H1 (cell line): ENCODE measurements at regions not wholly inside any gene's neighbourhood (a gene's known extent, or its start where the extent isn't known, plus 50 kb on each side); places are given as distances from the start of the nearest gene placed in this dataset.

Experiments
- CTCF ChIA-PET: fragments of 300-600 bp; sonication (Branson Sonifier 250); formaldehyde crosslinking; loops from one replicate; lab custom pipeline; 2021; ENCODE audit not compliant: partially characterized antibody; lab: Charles Lee
- POLR2A ChIA-PET: fragments of 300-600 bp; sonication (Branson Sonifier 250); formaldehyde crosslinking; loops from one replicate; lab custom pipeline; 2021; ENCODE audit warnings: inconsistent platforms; ENCODE audit not compliant: partially characterized antibody; lab: Charles Lee
- DNase-seq, 2 experiments: peaks; one replicate each; pipeline versions ENCODE4 v3.0.0 to v3.0.0-alpha.2; 2010 to 2022; ENCODE audit warnings: low spot score in 2 of 2, low read depth in 1 of 2, mixed read lengths in 1 of 2
- FAIRE-seq: peaks from 2 replicates; lab custom pipeline; 2011; peaks lifted over from hg19 to GRCh38; lab: Jason Lieb, UNC
- H2AFZ ChIP-seq: 2 replicates; pipeline ENCODE4 v1.8.1; 2012; ENCODE audit warnings: low read length, inconsistent platforms
- H2AK5ac ChIP-seq: 2 replicates; pipeline ENCODE4 v1.6.1; 2013; ENCODE audit warnings: low read depth, low read length
- H2BK120ac ChIP-seq: replicated peaks from 2 replicates; pipeline ENCODE3; 2013; ENCODE audit warnings: low read depth, low read length, inconsistent platforms
- H2BK12ac ChIP-seq: 2 replicates; pipeline ENCODE4 v1.6.1; 2013; ENCODE audit warnings: low read depth, low read length
- H2BK15ac ChIP-seq: 2 replicates; pipeline ENCODE4 v1.6.1; 2013; ENCODE audit warnings: low read length
- H2BK20ac ChIP-seq: 2 replicates; pipeline ENCODE4 v1.6.1; 2013; ENCODE audit warnings: low read length
- H2BK5ac ChIP-seq: 2 replicates; pipeline ENCODE4 v1.6.1; 2013; ENCODE audit warnings: low read depth, low read length
- H3K14ac ChIP-seq: 2 replicates; pipeline ENCODE4 v1.6.1; 2013; ENCODE audit warnings: inconsistent platforms; ENCODE audit not compliant: insufficient read length
- H3K18ac ChIP-seq: 2 replicates; pipeline ENCODE4 v1.6.1; 2013; ENCODE audit warnings: low read length; ENCODE audit errors: extremely low read depth
- H3K23ac ChIP-seq: 2 replicates; pipeline ENCODE4 v1.6.1; 2013; ENCODE audit warnings: inconsistent platforms; ENCODE audit not compliant: insufficient read length
- H3K23me2 ChIP-seq: 2 replicates; pipeline ENCODE4 v1.6.1; 2013; ENCODE audit warnings: low read depth, low read length
- H3K27ac ChIP-seq: 2 replicates; pipeline ENCODE4 v1.6.1; 2011; ENCODE audit warnings: low read depth, low read length, inconsistent platforms
- H3K27me3 ChIP-seq, 4 experiments: replicated peaks in 1 of 4; 1 replicate in 1 of 4; 2 replicates in 3 of 4; pipeline versions ENCODE4 v1.6.1 to v1.8.1; 2011 to 2013; ENCODE audit warnings: low read length in 3 of 4, mild to moderate bottlenecking in 3 of 4, inconsistent platforms in 2 of 4, mixed read lengths in 2 of 4, moderate library complexity in 1 of 4; ENCODE audit not compliant: control insufficient read depth in 3 of 4, insufficient read depth in 3 of 4; ENCODE audit errors: extremely low read depth in 1 of 4
- H3K36me3 ChIP-seq, 4 experiments: 2 replicates each; pipeline versions ENCODE4 v1.6.1 to v1.8.1; 2011 to 2013; ENCODE audit warnings: mild to moderate bottlenecking in 4 of 4, low read length in 3 of 4, moderate library complexity in 2 of 4, control low read depth in 1 of 4, inconsistent platforms in 1 of 4; ENCODE audit not compliant: insufficient read depth in 4 of 4, control insufficient read depth in 2 of 4
- H3K4ac ChIP-seq: replicated peaks from 2 replicates; pipeline ENCODE3; 2013; ENCODE audit warnings: low read length, low read depth, mixed read lengths, inconsistent platforms; ENCODE audit not compliant: insufficient read length
- H3K4me1 ChIP-seq, 4 experiments: replicated peaks in 1 of 4; 1 replicate in 1 of 4; 2 replicates in 3 of 4; pipeline versions ENCODE4 v1.6.1 to v1.8.1; 2011 to 2013; ENCODE audit warnings: low read length in 3 of 4, inconsistent platforms in 2 of 4, mixed read lengths in 1 of 4; ENCODE audit not compliant: insufficient read depth in 4 of 4, control insufficient read depth in 3 of 4
- H3K4me2 ChIP-seq, 2 experiments: 2 replicates each; pipeline versions ENCODE4 v1.6.1 to v1.8.1; 2011 to 2013; ENCODE audit warnings: low read depth in 2 of 2, low read length in 2 of 2, control low read depth in 1 of 2, inconsistent platforms in 1 of 2, mild to moderate bottlenecking in 1 of 2; ENCODE audit not compliant: insufficient read depth in 1 of 2
- H3K4me3 ChIP-seq, 4 experiments: fragments of 200-600, 300-600 bp in 1 of 4; sonication (generic), shearing (Covaris generic), sonication (Bioruptor Twin) in 1 of 4; 2 replicates each; pipeline versions ENCODE4 v1.5.1 to v1.8.1; 2011 to 2016; ENCODE audit warnings: low read length in 4 of 4, low read depth in 3 of 4, control low read depth in 2 of 4, inconsistent platforms in 2 of 4, mild to moderate bottlenecking in 2 of 4, mixed read lengths in 1 of 4, moderate library complexity in 1 of 4; ENCODE audit not compliant: insufficient read depth in 2 of 4; ENCODE audit errors: extremely low read depth in 1 of 4
- H3K56ac ChIP-seq: replicated peaks from 2 replicates; pipeline ENCODE3; 2013; ENCODE audit warnings: low read depth, mild to moderate bottlenecking, mixed read lengths, low read length, inconsistent platforms; ENCODE audit not compliant: insufficient read length
- H3K79me1 ChIP-seq: 2 replicates; pipeline ENCODE4 v1.6.1; 2013; ENCODE audit warnings: low read depth, low read length, control low read depth
- H3K79me2 ChIP-seq, 2 experiments: 2 replicates each; pipeline versions ENCODE4 v1.6.1 to v1.8.1; 2012 to 2013; ENCODE audit warnings: low read length in 2 of 2, mild to moderate bottlenecking in 2 of 2, inconsistent platforms in 1 of 2; ENCODE audit not compliant: insufficient read depth in 2 of 2, control insufficient read depth in 1 of 2
- H3K9ac ChIP-seq, 4 experiments: replicated peaks in 1 of 4; 1 replicate in 1 of 4; 2 replicates in 3 of 4; pipeline versions ENCODE4 v1.6.1 to v1.8.1; 2011 to 2013; ENCODE audit warnings: low read depth in 3 of 4, low read length in 3 of 4, control low read depth in 2 of 4, mild to moderate bottlenecking in 2 of 4, moderate library complexity in 2 of 4, inconsistent platforms in 1 of 4; ENCODE audit errors: extremely low read depth in 1 of 4
- H3K9me3 ChIP-seq, 2 experiments: 2 replicates each; pipeline versions ENCODE4 v1.6.1 to v1.8.1; 2012 to 2013; ENCODE audit warnings: mild to moderate bottlenecking in 2 of 2, moderate library complexity in 2 of 2, control low read depth in 1 of 2, inconsistent platforms in 1 of 2, low read depth in 1 of 2, low read length in 1 of 2, mixed read lengths in 1 of 2; ENCODE audit not compliant: insufficient read depth in 2 of 2
- H4K20me1 ChIP-seq, 2 experiments: replicated peaks in 1 of 2; 2 replicates each; pipeline versions ENCODE3 to v1.8.1; 2011 to 2013; ENCODE audit warnings: inconsistent platforms in 2 of 2, low read length in 2 of 2, mild to moderate bottlenecking in 1 of 2; ENCODE audit not compliant: insufficient read depth in 2 of 2, control insufficient read depth in 1 of 2
- H4K5ac ChIP-seq: 2 replicates; pipeline ENCODE4 v1.6.1; 2013; ENCODE audit warnings: low read length, low read depth, mixed read lengths, inconsistent platforms; ENCODE audit not compliant: insufficient read length
- H4K8ac ChIP-seq: 2 replicates; pipeline ENCODE4 v1.8.0; 2013; ENCODE audit warnings: mild to moderate bottlenecking, moderate library complexity, low read length, inconsistent platforms; ENCODE audit not compliant: insufficient read depth; ENCODE audit errors: extremely low read depth
- H4K91ac ChIP-seq: replicated peaks from 2 replicates; pipeline ENCODE3; 2013; ENCODE audit warnings: low read length, mixed read lengths, inconsistent platforms; ENCODE audit not compliant: insufficient read length
- CBX5 ChIP-seq: fragments of 300-800, 300-1000 bp; sonication (generic); IDR thresholded peaks from 2 replicates; pipeline ENCODE4 v1.7.1; 2016; ENCODE audit warnings: antibody characterized with exemption, low read length, low read depth
- EZH2 ChIP-seq: fragments of 200-600 bp; sonication (generic); IDR thresholded peaks from 2 replicates; pipeline ENCODE4 v1.7.1; 2012; ENCODE audit warnings: low read depth, mild to moderate bottlenecking, moderate library complexity, low read length, inconsistent platforms; ENCODE audit not compliant: severe bottlenecking
- JUND ChIP-seq: IDR thresholded peaks from 2 replicates; pipeline ENCODE4 v1.6.1; 2011; ENCODE audit warnings: mild to moderate bottlenecking, improper control_type of control experiment, low read length
- RXRA ChIP-seq: IDR thresholded peaks from 2 replicates; pipeline ENCODE4 v1.6.1; 2011; ENCODE audit warnings: low read depth, mild to moderate bottlenecking, low read length, moderate library complexity; ENCODE audit not compliant: insufficient read depth
- SAP30 ChIP-seq: fragments of 300-600 bp; sonication (generic); IDR thresholded peaks from 2 replicates; pipeline ENCODE4 v1.7.1; 2012; ENCODE audit warnings: low read length, moderate library complexity, mild to moderate bottlenecking, inconsistent platforms; ENCODE audit not compliant: insufficient read depth, insufficient replicate concordance
- SP4 ChIP-seq: IDR thresholded peaks from 2 replicates; pipeline ENCODE4 v1.6.1; 2012; ENCODE audit warnings: low read length, inconsistent platforms
- ZNF274 ChIP-seq: IDR thresholded peaks from 2 replicates; pipeline ENCODE4 v1.7.0; 2012; ENCODE audit warnings: low read length, borderline replicate concordance; ENCODE audit errors: extremely low read depth
- WGBS, 2 experiments: shearing (Covaris generic) in 1 of 2; methylation state at CpG; one replicate each; pipeline versions ENCODE4 v1.1.6 to v1.1.7; 2013 to 2015; ENCODE audit warnings: low lambda C conversion rate in 2 of 2, mixed read lengths in 2 of 2, inconsistent platforms in 1 of 2, low coverage in 1 of 2, missing lambda C conversion rate in 1 of 2; ENCODE audit not compliant: insufficient replicate concordance in 2 of 2, insufficient coverage in 1 of 2, insufficient read length in 1 of 2; ENCODE audit errors: extremely low coverage in 1 of 2, missing lambda C conversion rate in 1 of 2; 5-methylcytosine and 5-hydroxymethylcytosine counted together

- no peak for DNase-seq
- Histone ChIP-seq H4K8ac (no peak overlapping the region), H3K56ac (no peak overlapping the region), H3K4me1 (no peaks in the 10 kb centered on the region), H4K91ac (no peak overlapping the region), H2BK15ac (no peak overlapping the region), H3K23me2 (no peaks in the 10 kb centered on the region), H2BK20ac (no peak overlapping the region)
- POLR2A ChIA-PET: no interaction called here
- no peak for TF ChIP-seq EZH2
- no peak for TF ChIP-seq ZNF274
- TF ChIP-seq JUND: no peak
- no peak for TF ChIP-seq SAP30
- TF ChIP-seq CBX5: no peak
- no peak for TF ChIP-seq RXRA
- no peak for TF ChIP-seq SP4
- TF ChIP-seq, all 59 proteins: peak for 0
- H3K4me3 ChIP-seq: no peak overlapping the region
- no peak overlapping the region for H2BK12ac ChIP-seq
- no peak overlapping the region for H3K23ac ChIP-seq
- no peak for FAIRE-seq
- no peaks in the 10 kb centered on the region for H3K27me3 ChIP-seq
- no peaks in the 10 kb centered on the region for H3K79me1 ChIP-seq
- no peak overlapping the region for H4K5ac ChIP-seq
- H3K14ac ChIP-seq: no peak overlapping the region
- H3K4ac ChIP-seq: no peak overlapping the region
- no peaks in the 10 kb centered on the region for H3K36me3 ChIP-seq
- no peaks in the 10 kb centered on the region for H3K79me2 ChIP-seq
- no peak overlapping the region for H3K4me2 ChIP-seq
- H3K27ac ChIP-seq: no peak overlapping the region
- H2AK5ac ChIP-seq: no peak overlapping the region
- no peak overlapping the region for H3K18ac ChIP-seq
- H4K20me1 ChIP-seq: peaks cover 0 to 1% of the 10 kb centered on the region in 2 experiments
- no peak overlapping the region for H3K9ac ChIP-seq
- H2BK120ac ChIP-seq: no peak overlapping the region
- H2AFZ ChIP-seq: no peak overlapping the region
- WGBS, 2 experiments: 88% methylated on average over 4 of the region's 4 CpGs; no CpG with 5 or more reads in 1 of the 2 experiments
- no peak overlapping the region for H2BK5ac ChIP-seq
- no peaks in the 10 kb centered on the region for H3K9me3 ChIP-seq
- CTCF ChIA-PET: interaction anchor here (1.0 to 2.1 kb wide), 3 partner anchors 33 to 54 kb away, joined by 3 to 6 read pairs (median 4); no protein-coding TSS in a partner anchor
Observed at GRCh38 chr10:22105270-22105669, 101.7 kb upstream of the DNAJC1 start.
